Suprapubic skin (tissue), 4 donors: ENCODE measurements at regions not wholly inside any gene's neighbourhood (a gene's known extent, or its start where the extent isn't known, plus 50 kb on each side); places are given as distances from the start of the nearest gene placed in this dataset.

ENCODE experiments used
- DNase-seq, 2 donors: peaks; one replicate each; pipeline ENCODE4 v3.0.0-alpha.2; 2019; ENCODE audit warnings: low spot score in 2 of 2
- H3K27ac ChIP-seq: fragments of 200-600 bp; sonication (generic); one replicate; pipeline ENCODE4 v1.5.1; 2019
- H3K27me3 ChIP-seq: fragments of 200-600 bp; sonication (generic); one replicate; pipeline ENCODE4 v1.5.1; 2019
- H3K36me3 ChIP-seq: fragments of 200-600 bp; sonication (generic); one replicate; pipeline ENCODE4 v1.5.1; 2019
- H3K4me1 ChIP-seq: fragments of 200-600 bp; sonication (generic); one replicate; pipeline ENCODE4 v1.5.1; 2019
- H3K4me3 ChIP-seq: fragments of 200-600 bp; sonication (generic); one replicate; pipeline ENCODE4 v1.5.1; 2019; ENCODE audit warnings: mild to moderate bottlenecking
- H3K9me3 ChIP-seq: fragments of 200-600 bp; sonication (generic); one replicate; pipeline ENCODE4 v1.5.1; 2019
- CTCF ChIP-seq, 2 donors: fragments of 200-600 bp in 1 of 2; fragments of 450-650 bp in 1 of 2; sonication (generic) in 1 of 2; IDR thresholded peaks; one replicate each; pipeline ENCODE4 v1.5.1; 2016 to 2019; ENCODE audit warnings: antibody characterized with exemption in 2 of 2, mild to moderate bottlenecking in 1 of 2, moderate library complexity in 1 of 2
- EP300 ChIP-seq: sonication (generic); formaldehyde crosslinking; IDR thresholded peaks from one replicate; pipeline ENCODE4 v1.6.1; 2017; ENCODE audit warnings: antibody characterized with exemption
- POLR2A ChIP-seq, 2 donors: fragments of 450-650 bp; IDR thresholded peaks; one replicate each; pipeline ENCODE4 v1.6.1; 2017; ENCODE audit warnings: antibody characterized with exemption in 2 of 2, mild to moderate bottlenecking in 2 of 2, moderate library complexity in 2 of 2
- POLR2AphosphoS5 ChIP-seq, 3 donors: sonication (generic); formaldehyde crosslinking; IDR thresholded peaks; one replicate each; pipeline ENCODE4 v1.6.1; 2017; ENCODE audit warnings: antibody characterized with exemption in 3 of 3
- WGBS: methylation state at CpG from one replicate; pipeline ENCODE4 v1.1.5; 2018; 5-methylcytosine and 5-hydroxymethylcytosine counted together

DNA sequence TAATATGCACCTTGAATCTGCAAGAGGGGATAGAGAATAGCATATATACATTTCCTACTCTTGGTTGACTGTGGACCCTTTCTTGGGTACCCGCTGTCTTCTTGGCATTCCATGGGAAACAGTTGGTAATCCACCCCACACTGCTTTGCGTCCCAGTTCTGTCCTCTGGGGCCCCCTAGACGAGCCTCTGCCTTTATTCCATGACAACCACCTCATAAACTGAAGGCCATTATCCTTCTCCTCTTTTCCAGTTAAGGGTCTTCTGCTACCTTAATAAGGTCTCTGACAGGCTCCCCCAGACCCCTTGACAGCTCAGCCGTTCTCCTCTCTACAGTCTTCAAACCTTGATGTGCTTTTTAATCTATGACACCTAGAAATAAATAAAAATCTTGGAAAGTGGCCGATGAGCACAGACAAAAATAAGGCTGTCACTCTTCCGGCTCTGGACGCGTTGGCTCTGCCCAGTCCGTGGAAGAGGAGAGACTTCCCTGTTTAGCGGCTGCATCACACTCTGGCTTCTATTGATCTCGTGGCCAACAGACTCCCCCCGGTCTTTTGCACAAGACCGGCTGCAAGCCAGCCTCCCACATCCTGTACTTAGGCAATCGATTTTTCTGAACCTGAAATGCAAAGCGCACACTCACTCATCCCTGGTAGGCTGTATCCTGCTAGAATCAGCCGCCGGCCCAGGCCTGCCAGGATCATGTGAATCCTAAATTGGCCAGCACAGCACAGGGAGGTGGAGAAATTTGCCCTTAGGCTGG lies 251.0 kb upstream of the TLE3 start:
- peak; percentile 80 to 81 for DNase-seq
- Histone ChIP-seq H3K36me3 (no peaks in the 10 kb centered on the region), H3K9me3 (no peaks in the 10 kb centered on the region), H3K27me3 (no peaks in the 10 kb centered on the region), H3K4me3 (no peak overlapping the region), H3K4me1 (peaks cover 22% of the 10 kb centered on the region), H3K27ac (peak overlapping the region; percentile 66)
- WGBS = 29% methylated on average over 17 of the region's 17 CpGs
- TF ChIP-seq CTCF (IDR thresholded peaks at IDR 0.05) (no peak), POLR2AphosphoS5 (IDR thresholded peaks at IDR 0.05) (peak in 1 of 3 donors; percentile 63)

GRCh38 chr15:70348226-70348543 lies 250.5 kb upstream of the TLE3 start:
- no peaks in the 10 kb centered on the region for H3K9me3 ChIP-seq
- no peaks in the 10 kb centered on the region for H3K27me3 ChIP-seq
- H3K4me1 ChIP-seq = peaks cover 19% of the 10 kb centered on the region
- no peak overlapping the region for H3K27ac ChIP-seq
- 48% methylated on average over 2 of the region's 2 CpGs for WGBS
- TF ChIP-seq CTCF (IDR thresholded peaks at IDR 0.05) (no peak), POLR2AphosphoS5 (IDR thresholded peaks at IDR 0.05) (no peak), POLR2A (IDR thresholded peaks at IDR 0.05) (no peak), EP300 (no peak)
- H3K36me3 ChIP-seq = no peaks in the 10 kb centered on the region
- no peak overlapping the region for H3K4me3 ChIP-seq
- DNase-seq = no peak

GRCh38 chr15:70347321-70348225 lies 249.9 kb upstream of the TLE3 start:
- Histone ChIP-seq H3K27ac (no peak overlapping the region), H3K4me1 (peaks cover 19% of the 10 kb centered on the region), H3K9me3 (no peaks in the 10 kb centered on the region), H3K36me3 (no peaks in the 10 kb centered on the region), H3K4me3 (no peak overlapping the region), H3K27me3 (no peaks in the 10 kb centered on the region)
- 91% methylated on average over 7 of the region's 7 CpGs for WGBS
- TF ChIP-seq EP300 (no peak), CTCF (IDR thresholded peaks at IDR 0.05) (no peak), POLR2AphosphoS5 (IDR thresholded peaks at IDR 0.05) (no peak), POLR2A (IDR thresholded peaks at IDR 0.05) (no peak)
- DNase-seq = no peak

GRCh38 chr15:70345251-70346019 lies 247.7 kb upstream of the TLE3 start:
- TF ChIP-seq POLR2AphosphoS5 (IDR thresholded peaks at IDR 0.05) (no peak), CTCF (IDR thresholded peaks at IDR 0.05) (no peak), POLR2A (IDR thresholded peaks at IDR 0.05) (no peak), EP300 (no peak)
- WGBS = 92% methylated on average over 4 of the region's 7 CpGs
- H3K27me3 ChIP-seq = no peaks in the 10 kb centered on the region
- H3K9me3 ChIP-seq = no peaks in the 10 kb centered on the region
- H3K4me1 ChIP-seq = peaks cover 19% of the 10 kb centered on the region
- H3K27ac ChIP-seq = no peak overlapping the region
- H3K4me3 ChIP-seq = no peak overlapping the region
- DNase-seq = no peak
- no peaks in the 10 kb centered on the region for H3K36me3 ChIP-seq
